Stimulated activated CD4-positive, alpha-beta T cell treated with anti-CD3 and anti-CD28 coated beads, Interleukin-4, amount 100 ng/mL, for 24 hours (primary cell): ENCODE measurements at regions not wholly inside any gene's neighbourhood (a gene's known extent, or its start where the extent isn't known, plus 50 kb on each side); places are given as distances from the start of the nearest gene placed in this dataset.

Experiments used
- DNase-seq: peaks from one replicate; pipeline ENCODE4 v3.0.0-alpha.2; 2020

GRCh38 chr11:128058580-128059208 is 528.7 kb downstream of the ETS1 start:
- DNase-seq: no peak

- no peak for DNase-seq
Measured at GRCh38 chr11:128057786-128058395, 529.5 kb downstream of the ETS1 start.

DNA sequence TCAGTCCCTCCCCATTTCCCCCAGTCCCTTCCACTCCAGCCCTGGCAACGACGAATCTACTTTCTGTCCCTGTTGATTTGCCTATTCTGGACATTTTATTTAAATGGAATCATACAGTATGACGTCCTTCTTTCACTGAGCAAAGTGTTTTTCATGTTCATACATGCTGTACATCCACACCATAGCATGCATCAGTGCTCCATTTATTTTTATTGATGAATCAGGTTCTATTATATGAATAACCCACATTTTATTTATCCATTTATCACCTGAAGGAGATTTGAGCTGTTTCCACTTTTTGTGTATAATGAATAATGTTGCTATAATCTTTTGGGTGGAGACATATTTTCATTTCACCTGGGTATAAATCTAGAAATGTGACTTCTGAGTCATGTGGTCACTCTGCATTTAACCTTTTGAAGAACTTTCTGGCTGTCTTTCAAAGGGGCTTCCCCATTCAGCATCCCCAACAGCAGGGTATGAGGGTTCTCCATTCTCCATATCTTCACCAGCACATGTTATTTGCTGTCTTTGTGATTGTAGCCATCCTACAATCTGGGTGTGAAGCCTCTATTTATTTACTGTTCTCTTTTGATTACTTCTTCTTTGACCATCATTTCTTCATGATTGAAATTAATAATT is 531.7 kb downstream of the ETS1 start:
- no peak for DNase-seq

DNA sequence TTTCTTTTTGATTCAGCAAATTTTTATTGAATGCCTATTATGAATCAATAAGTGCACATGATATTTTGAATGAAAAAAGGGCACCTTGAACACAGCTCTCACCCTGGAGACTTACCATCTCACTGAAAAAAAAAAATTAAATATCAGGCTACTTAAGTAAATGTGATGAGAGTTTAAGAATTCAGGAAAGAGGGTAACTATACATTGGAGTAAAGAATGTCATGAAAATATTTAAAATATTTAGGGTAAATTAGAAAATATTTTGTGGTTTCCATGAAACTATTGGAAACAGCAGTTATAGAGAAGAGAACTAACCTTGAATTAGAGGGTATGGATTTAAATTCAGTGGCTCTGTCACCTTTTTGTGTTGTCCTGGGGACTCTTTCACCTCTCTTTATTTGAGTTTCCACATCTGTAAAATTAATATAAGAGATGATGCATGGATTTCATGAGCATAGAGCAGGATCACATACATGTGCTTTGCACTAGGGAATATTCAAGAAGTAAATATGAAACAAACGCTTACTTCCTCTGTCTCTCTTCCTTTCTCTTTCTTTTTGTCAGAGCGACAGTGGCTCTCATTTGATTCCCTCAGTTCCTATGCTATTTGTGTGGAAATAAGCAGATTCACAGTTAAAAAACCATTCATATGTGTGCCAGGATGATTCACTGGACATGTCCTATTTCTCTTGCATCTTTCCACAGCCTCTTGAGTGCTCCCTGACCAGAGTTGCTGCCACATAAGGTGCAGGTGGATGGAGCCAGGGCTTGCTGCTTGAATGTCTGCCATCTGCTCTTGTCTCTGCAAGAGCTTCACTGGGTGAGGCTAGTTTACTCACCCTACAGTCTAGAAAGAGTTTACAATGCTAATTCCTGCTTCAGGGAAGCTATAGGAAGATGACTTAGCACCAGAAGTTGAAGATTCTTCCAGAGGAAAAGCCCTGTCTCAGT is 533.1 kb downstream of the ETS1 start:
- no peak for DNase-seq

DNA sequence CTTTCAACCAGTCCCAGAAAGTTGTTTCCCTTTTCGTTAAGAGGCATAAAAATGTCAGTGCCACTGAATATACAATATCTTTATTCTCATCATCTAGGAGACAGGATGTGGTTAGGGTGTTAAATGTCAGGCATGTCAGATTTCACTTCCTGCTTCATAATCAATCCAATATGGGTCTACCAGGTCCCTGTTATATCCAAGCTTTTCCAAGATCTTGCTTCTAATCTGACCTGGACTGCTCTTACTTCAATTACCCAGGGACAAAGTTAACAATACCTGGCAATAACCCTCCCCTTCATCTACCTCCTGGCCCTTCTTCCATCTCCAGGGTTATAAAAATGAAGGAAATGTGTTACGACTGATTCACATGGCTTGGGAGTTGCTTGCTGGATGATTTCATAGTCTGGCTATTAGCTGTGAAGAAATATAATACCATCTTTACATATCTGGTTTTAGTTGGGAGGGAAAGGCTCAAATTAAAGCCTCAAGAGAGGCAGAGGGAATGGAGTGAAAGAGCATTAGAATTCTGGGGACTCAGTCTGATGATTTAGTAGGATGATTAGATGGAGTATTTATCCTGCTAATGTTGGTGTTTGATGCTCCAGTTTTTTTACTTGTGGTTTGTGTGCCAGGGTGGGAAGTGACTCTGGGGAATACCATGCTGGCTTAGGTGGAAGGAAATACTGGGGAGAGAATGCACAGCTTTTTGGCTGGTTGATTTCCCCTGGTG is 534.3 kb downstream of the ETS1 start:
- no peak for DNase-seq

GRCh38 chr11:128048121-128048520 is 539.2 kb downstream of the ETS1 start:
- no peak for DNase-seq

DNA sequence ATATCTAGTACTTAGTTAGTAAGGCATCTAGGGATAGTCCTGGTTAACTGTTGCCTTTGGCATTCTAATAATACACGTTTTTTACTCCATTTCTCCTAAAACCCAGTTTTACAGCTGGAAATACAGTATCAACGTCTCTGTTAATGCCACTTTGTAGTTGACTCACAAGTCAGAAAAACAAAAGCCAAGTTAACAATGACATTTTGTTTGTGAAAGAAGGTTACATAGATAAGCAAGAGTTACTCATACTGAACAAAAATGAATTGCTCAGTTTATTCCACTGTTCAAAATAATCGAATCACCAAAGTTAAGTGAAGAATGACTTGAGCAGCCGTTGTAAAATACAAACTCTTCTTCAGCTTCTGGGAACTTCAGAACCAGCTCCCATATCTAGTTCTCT is 540.3 kb downstream of the ETS1 start:
- no peak for DNase-seq

GRCh38 chr11:128046213-128046612 is 541.1 kb downstream of the ETS1 start:
- no peak for DNase-seq

GRCh38 chr11:128045094-128045725 is 542.1 kb downstream of the ETS1 start:
- DNase-seq: no peak

DNA sequence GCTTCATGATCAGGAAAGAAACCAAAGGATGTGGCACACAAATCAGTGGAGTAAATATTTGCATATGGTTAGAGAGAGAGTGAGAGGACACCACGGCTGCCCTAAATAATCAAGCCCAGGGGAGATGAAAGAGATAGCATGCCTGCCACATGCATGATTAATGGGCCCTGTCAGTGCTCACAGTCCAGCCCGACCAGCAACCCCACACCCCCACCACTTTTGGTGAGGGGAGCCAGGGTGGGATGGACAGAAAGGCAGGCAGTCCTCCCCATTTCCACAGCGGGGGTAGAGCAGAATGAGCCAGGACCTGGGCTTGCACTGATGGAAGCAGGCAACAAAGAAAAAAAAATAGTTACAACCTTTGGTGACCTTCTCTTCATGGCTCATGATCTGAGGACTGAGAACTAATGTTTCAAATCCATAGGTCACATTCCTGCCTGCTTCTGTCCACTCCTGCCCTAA is 545.0 kb downstream of the ETS1 start:
- DNase-seq: no peak

DNA sequence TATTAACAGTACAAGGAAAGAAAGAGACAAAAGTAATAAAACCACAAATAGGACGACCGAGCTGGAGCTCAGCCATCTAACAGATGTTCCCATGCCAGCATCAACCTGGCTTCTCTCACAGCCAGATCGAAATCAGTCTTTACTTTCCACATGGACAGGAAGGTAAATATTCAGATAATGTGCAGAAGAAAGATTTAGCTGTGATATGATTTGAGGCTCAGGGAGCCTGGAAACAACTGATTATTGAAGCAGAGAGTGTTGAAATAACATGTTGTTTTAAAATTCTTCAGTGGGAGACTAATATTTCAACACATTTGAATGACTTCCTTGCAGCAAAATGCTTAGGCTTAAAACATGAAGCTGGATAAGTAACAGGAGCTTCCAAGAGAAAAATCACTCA is 546.8 kb downstream of the ETS1 start:
- no peak for DNase-seq

- peak; percentile 76 for DNase-seq
Measured at GRCh38 chr11:128039140-128040021, 548.0 kb downstream of the ETS1 start.

GRCh38 chr11:128036556-128037093 is 550.7 kb downstream of the ETS1 start:
- no peak for DNase-seq

DNA sequence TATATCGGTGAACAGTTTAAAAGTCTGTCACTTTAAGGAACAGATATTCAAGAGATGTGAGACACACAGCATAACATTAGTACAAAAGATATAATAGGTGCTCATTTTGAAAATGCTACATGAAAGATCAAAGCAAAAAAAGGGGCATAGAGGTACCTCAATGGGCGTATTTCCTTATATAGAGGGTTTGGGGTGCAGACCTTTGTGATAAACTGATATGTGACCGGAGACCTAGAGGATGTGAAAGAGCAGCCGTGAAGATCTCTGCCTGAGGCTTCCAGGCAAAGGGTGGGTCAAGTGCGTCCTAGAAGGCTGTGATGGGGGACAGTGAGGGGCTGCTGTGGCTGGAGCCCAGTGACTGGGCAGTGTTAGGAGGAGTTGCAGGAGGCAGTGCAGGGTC is 551.4 kb downstream of the ETS1 start:
- DNase-seq: no peak

- peak; percentile 72 for DNase-seq
Measured at GRCh38 chr11:128031538-128032134, 555.7 kb downstream of the ETS1 start.

DNA sequence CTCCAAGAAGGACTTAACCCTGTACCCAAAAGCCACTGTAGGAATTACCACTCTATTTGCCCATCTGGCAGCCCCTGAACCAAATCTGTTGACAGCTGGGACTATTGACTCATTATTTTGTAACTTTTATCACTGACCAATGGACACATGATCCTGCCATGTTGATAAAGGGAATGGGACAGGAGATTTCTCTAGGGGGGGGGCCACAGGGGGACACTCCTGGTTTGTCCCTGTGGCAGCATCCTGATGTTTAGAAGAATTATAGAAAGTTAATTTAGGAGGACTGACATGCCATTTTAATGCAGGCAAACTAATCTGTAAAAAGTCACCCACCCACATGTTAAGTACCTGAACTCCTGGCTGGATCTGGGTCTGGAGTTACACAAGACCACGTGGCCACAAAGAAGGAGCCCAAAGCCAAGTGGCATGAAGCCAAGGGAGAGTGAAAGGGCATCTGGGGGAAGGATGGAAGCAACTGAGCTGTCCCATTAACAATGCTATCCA is 558.1 kb downstream of the ETS1 start:
- DNase-seq: no peak

DNA sequence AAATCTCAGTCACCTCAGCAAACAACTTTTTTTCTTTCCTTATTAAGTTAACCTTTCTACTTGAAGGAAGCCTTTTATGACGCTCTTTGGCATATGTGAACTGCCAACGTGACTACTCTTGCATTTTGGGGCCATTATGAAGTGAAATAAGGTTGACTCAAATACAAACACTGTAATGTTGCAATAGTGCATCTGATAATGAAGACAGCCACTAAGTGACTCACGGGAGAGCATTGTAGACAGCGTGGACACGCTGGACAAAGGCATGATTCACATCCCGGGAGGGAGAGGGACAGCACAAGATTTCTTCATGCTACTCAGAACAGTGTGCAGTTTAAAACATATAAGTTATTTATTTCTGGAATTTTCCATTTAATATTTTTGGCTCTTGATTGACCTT is 560.8 kb downstream of the ETS1 start:
- no peak for DNase-seq

DNA sequence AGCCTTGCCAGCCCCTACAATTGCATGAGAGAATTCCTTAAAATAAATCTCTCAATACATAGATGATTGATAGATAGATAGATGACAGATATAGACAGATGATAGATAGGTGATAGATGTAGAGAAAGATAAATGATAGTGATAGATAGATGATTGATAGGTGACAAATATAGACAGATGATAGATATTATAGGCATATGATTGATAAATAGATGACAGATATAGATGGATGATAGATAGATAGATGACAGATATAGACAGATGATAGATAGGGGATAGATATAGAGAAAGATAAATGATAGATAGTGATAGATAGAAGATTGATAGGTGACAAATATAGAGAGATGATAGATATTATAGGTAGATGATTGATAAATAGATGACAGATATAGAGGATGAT is 564.6 kb downstream of the ETS1 start:
- DNase-seq: no peak

DNA sequence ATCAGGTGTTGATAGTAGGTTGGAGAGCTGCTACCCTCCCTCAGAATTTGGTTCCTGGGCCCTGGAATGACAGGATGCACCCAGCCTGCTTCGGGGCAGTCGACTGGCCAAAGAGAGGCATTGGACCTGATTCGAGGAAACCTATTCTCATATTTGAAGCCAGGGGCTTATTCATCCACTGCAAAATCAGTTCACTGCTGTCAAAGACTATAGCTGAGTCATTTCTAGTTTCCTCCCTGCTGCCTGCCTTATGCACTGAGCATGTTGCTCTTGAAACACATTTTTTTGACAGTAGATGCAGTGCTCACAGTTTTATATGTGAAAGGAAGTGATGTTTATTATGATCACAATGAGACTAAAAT is 565.4 kb downstream of the ETS1 start:
- no peak for DNase-seq

GRCh38 chr11:128021349-128022006 is 565.9 kb downstream of the ETS1 start:
- DNase-seq: no peak
